ENCODE measurements at regions not wholly inside any gene's neighbourhood (a gene's known extent, or its start where the extent isn't known, plus 50 kb on each side); places are given as distances from the start of the nearest gene placed in this dataset.

- TF ChIP-seq CTCF (IDR thresholded peaks at IDR 0.05; ENCODE audit: insufficient read depth, low read depth, low read length), result no peak
- TF ChIP-seq EZH2 (IDR thresholded peaks at IDR 0.05; ENCODE audit: insufficient read depth, low read length), result no peak
Measured at GRCh38 chr11:70671083-70671482, 272.8 kb downstream of the CTTN start.
